PC-3 (cell line): ENCODE measurements at regions not wholly inside any gene's neighbourhood (a gene's known extent, or its start where the extent isn't known, plus 50 kb on each side); places are given as distances from the start of the nearest gene placed in this dataset.

ENCODE experiments used
- EZH2 ChIP-seq: fragments of 300-600 bp; sonication (generic); IDR thresholded peaks from one replicate; pipeline ENCODE4 v1.6.1; 2017; ENCODE audit warnings: antibody characterized with exemption, mild to moderate bottlenecking, low read length; ENCODE audit not compliant: unreplicated experiment
- TF ChIP-seq, protein P1 (sequence below): fragments of 300-600 bp; sonication (generic); conservative IDR thresholded peaks from 2 replicates; pipeline ENCODE4 v1.5.1; 2017; ENCODE audit warnings: antibody characterized with exemption, low read depth, mild to moderate bottlenecking, low read length

DNA sequence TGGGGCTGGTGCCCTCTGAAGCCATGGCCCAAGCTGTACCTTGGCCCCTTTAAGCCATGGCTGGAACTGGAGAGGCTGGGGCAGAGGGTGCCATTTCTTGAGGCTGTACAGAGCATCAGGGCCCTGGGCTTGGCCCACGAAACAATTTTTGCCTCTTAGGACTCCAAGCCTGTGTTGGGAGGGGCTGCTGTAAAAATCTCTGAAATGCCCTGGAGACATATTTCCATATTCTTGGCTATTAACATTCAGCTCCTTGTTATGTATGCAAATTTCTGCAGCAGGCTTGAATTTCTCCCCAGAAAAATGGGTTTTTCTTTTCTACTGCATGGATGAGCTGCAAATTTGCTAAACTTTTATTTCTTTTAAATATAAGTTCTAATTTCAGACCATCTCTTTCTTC is 834.0 kb downstream of the DSC3 start:
- TF ChIP-seq, protein P1, sequence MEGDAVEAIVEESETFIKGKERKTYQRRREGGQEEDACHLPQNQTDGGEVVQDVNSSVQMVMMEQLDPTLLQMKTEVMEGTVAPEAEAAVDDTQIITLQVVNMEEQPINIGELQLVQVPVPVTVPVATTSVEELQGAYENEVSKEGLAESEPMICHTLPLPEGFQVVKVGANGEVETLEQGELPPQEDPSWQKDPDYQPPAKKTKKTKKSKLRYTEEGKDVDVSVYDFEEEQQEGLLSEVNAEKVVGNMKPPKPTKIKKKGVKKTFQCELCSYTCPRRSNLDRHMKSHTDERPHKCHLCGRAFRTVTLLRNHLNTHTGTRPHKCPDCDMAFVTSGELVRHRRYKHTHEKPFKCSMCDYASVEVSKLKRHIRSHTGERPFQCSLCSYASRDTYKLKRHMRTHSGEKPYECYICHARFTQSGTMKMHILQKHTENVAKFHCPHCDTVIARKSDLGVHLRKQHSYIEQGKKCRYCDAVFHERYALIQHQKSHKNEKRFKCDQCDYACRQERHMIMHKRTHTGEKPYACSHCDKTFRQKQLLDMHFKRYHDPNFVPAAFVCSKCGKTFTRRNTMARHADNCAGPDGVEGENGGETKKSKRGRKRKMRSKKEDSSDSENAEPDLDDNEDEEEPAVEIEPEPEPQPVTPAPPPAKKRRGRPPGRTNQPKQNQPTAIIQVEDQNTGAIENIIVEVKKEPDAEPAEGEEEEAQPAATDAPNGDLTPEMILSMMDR, result no peak
- no peak for TF ChIP-seq EZH2
